HUES6 (cell line): ENCODE measurements at regions not wholly inside any gene's neighbourhood (a gene's known extent, or its start where the extent isn't known, plus 50 kb on each side); places are given as distances from the start of the nearest gene placed in this dataset.

Source experiments
- H3K27ac ChIP-seq: 2 replicates; pipeline ENCODE4 v1.7.0; 2013; ENCODE audit warnings: low read depth, mild to moderate bottlenecking, low read length, inconsistent platforms
- H3K27me3 ChIP-seq: 2 replicates; pipeline ENCODE4 v1.6.1; 2013; ENCODE audit warnings: low read length; ENCODE audit not compliant: control insufficient read depth, insufficient read depth
- H3K36me3 ChIP-seq: 2 replicates; pipeline ENCODE4 v1.6.1; 2013; ENCODE audit warnings: low read length; ENCODE audit not compliant: control insufficient read depth, insufficient read depth
- H3K4me1 ChIP-seq: 2 replicates; pipeline ENCODE4 v1.6.1; 2013; ENCODE audit warnings: low read length; ENCODE audit not compliant: control insufficient read depth, insufficient read depth
- H3K4me3 ChIP-seq: 2 replicates; pipeline ENCODE4 v1.5.1; 2013; ENCODE audit warnings: low read depth, low read length
- H3K9ac ChIP-seq: one replicate; pipeline ENCODE4 v1.6.1; 2013; ENCODE audit warnings: mild to moderate bottlenecking, low read length
- H3K9me3 ChIP-seq: 2 replicates; pipeline ENCODE4 v1.6.1; 2013; ENCODE audit warnings: low read depth, low read length; ENCODE audit not compliant: control insufficient read depth, insufficient read depth

DNA sequence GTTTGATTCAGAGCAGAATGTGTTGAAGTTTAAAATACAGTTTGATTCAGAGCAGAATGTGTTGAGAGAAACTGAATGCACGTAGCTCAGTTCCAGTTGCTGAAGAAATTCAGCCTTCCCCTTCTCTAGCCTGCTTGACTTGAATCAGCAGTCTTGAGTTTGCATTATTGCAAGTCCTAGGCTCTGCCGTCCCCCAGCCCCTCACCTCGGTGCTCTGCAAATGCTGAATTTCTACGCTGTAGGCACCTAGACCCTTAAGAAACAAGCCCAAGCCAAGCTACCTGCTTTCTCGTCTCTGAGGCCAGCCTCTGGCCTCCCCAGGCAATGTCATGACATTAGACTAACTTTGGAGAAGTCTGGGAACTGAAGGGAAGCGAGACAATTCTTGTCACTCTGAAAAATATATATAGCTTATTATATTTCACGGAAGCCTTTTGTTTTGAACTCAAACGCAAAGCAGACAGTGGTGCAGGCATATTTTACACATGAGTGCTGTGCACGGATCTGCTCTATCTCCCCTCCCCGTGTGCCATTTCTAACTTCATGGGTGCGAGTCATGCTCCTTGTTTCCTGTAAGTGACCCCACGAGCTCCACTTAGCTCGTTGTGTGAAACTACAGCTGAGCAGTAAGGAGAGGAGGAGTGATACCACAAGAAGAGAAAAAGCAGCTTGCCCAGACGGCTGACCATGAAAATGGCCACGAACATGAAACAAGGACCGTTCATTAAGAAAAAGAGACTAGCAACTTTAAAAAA lies 71.4 kb upstream of the DUSP22 start:
- Histone ChIP-seq H3K9me3 (no peaks in the 10 kb centered on the region), H3K36me3 (no peaks in the 10 kb centered on the region), H3K27me3 (no peaks in the 10 kb centered on the region), H3K4me3 (no peak overlapping the region), H3K9ac (no peak overlapping the region), H3K4me1 (peaks cover 19% of the 10 kb centered on the region), H3K27ac (no peak overlapping the region)

DNA sequence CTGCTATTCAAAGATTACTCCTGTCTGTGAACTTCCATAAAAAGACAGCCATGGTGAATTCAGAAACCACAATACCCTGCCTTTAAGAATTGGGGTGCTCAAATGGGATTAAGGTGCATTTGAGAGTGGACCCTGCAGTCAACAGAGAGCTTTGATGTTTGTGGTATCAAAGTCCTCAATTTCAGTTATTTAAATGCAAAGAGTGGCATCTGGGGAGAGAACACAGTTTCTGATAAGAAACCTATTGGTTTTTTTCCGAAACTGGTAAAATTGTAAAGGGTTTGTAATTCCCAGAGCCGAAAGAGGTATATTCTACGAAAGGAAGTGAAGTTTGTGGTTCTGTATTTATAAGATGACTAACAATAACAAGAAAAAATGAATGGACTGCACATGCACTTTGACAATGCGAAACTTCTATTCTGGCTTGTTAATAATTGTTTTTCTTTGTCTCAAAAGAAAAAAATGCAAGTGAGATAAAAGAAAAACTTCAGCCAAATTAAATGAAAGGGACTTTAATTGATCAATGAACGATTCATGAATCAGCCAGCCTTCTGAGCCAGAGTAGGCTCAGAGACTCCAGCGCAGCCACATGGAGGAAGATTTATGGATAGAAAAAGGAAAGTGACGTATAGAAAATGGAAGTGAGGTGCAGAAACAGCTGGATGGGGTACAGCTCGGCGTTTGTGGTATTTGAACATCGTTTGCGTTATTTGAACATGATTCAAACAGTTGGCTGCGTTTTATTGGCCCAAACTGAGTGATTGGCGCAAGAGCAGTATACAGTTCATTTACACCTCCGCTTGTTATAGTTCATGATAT lies 70.5 kb upstream of the DUSP22 start:
- no peak overlapping the region for H3K9ac ChIP-seq
- peaks cover 19% of the 10 kb centered on the region for H3K4me1 ChIP-seq
- H3K4me3 ChIP-seq: no peak overlapping the region
- no peaks in the 10 kb centered on the region for H3K27me3 ChIP-seq
- no peaks in the 10 kb centered on the region for H3K9me3 ChIP-seq
- H3K36me3 ChIP-seq: no peaks in the 10 kb centered on the region
- no peak overlapping the region for H3K27ac ChIP-seq

DNA sequence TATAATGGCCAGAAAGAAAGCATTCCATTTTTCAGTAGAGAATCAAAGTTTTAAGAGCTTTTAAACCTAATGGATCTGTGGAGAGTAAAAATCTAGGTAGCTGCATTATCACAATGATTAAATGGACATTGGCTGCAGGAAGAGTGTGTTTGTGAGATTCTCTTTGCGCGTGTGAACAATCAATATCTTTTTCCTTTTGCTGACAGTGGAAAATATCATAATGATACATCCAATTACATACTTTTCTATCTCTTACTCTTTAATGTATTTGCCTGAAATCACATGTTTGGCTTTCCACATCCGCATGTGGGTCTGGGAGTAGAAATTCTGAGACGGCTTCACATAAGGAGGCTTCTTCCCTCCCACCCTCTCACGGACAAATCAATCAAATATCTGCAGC lies 69.8 kb upstream of the DUSP22 start:
- no peaks in the 10 kb centered on the region for H3K36me3 ChIP-seq
- no peak overlapping the region for H3K9ac ChIP-seq
- peaks cover 19% of the 10 kb centered on the region for H3K4me1 ChIP-seq
- peaks cover 3% of the 10 kb centered on the region; the same call in 1 of the 2 replicates for H3K9me3 ChIP-seq
- no peaks in the 10 kb centered on the region for H3K27me3 ChIP-seq
- H3K4me3 ChIP-seq: no peak overlapping the region
- no peak overlapping the region for H3K27ac ChIP-seq

DNA sequence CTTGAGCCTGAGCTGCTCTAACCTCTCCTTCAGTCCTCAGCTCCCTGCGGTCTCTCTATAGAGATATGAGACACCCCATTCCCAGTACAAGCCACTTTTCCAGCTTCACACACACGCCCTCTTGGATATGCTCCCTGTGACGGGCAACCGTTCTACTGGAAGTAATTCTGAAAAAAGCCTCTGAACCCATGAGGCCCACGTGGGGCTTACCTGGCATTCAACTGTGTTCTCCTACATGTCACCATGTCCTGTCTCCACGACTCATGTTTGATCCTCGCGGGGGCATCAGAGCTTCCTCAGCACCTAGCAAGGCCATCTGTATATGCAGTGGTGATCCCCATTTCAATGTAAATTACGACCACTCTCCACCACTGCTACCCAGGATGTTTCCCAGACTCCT lies 69.2 kb upstream of the DUSP22 start:
- Histone ChIP-seq H3K4me3 (no peak overlapping the region), H3K27me3 (no peaks in the 10 kb centered on the region), H3K36me3 (no peaks in the 10 kb centered on the region), H3K9ac (no peak overlapping the region), H3K4me1 (peaks cover 19% of the 10 kb centered on the region), H3K9me3 (peaks cover 3% of the 10 kb centered on the region; the same call in 1 of the 2 replicates), H3K27ac (no peak overlapping the region)

DNA sequence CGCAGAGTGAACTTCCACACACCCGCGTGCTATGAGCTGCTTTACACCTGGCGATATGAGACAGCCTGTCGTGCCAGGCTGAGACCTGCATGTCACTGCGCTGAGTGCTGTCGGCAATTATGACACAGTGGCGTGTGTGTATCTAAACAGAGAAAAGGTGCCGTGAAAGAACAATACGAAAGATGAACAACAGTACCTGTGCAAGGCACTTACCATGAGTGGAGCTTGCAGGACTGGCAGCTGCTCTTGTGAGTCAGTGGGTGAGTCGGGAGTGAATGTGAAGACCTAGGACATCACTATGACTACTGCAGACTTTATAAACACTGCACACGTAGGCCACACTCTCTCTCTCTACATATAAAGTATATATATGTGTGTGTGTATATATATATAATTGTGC lies 68.5 kb upstream of the DUSP22 start:
- Histone ChIP-seq H3K27me3 (no peaks in the 10 kb centered on the region), H3K4me1 (peaks cover 19% of the 10 kb centered on the region), H3K36me3 (no peaks in the 10 kb centered on the region), H3K4me3 (no peak overlapping the region), H3K27ac (no peak overlapping the region), H3K9me3 (peaks cover 3% of the 10 kb centered on the region; the same call in 1 of the 2 replicates), H3K9ac (no peak overlapping the region)

DNA sequence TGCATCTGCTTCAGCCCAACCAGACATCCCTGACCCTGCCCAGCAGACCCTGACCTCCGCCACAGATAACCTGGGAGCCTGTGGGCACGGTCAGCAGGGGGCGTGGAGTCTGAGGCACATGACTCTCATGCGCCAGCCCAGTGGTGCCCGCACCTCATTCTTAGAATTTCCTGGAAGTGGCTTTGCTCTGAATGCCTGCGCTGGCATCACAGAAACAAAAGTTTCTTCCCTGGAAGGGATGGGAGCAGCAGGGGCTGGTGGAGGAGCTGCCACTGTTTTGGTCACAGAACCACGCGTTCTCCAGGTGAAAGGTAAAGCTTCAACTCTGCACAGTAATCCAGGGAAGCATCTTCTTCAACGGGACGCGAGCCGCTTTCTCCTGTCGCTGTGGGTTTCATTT lies 67.9 kb upstream of the DUSP22 start:
- H3K4me3 ChIP-seq: no peak overlapping the region
- no peak overlapping the region for H3K9ac ChIP-seq
- H3K4me1 ChIP-seq: peaks cover 19% of the 10 kb centered on the region
- H3K36me3 ChIP-seq: no peaks in the 10 kb centered on the region
- H3K27me3 ChIP-seq: no peaks in the 10 kb centered on the region
- peaks cover 3% of the 10 kb centered on the region; the same call in 1 of the 2 replicates for H3K9me3 ChIP-seq
- no peak overlapping the region for H3K27ac ChIP-seq

DNA sequence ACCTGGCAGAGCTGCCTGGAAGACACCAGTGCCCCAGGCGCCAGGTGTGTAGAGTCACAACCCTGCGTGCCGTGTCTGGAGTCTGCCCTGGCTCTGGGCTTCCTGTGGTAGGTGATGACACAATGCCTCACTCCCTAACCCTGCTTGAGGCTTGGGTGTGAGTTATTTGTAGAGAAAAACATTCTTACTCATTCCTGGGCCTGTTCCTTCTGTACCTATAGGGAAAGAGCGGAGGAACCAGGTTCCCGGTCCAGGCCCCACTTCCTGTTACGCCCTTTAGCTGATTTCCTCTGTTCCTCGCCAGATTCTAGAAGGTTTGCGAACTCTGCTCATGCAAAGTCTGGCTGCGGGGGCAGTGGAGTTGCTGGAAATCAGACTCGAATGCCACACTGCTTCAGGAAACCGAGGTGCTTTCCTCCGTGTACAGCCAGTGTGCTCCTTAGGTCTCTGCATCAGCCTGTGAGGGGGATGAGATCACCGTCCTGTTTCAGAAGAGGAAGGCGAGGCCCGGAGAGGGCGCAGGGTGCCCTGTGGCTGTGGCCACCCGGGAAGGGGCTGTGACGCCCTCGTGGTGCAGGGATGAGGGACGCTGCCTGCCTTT lies 67.1 kb upstream of the DUSP22 start:
- Histone ChIP-seq H3K9ac (no peak overlapping the region), H3K4me3 (no peak overlapping the region), H3K4me1 (peaks cover 17% of the 10 kb centered on the region), H3K27me3 (no peaks in the 10 kb centered on the region), H3K9me3 (peaks cover 3% of the 10 kb centered on the region; the same call in 1 of the 2 replicates), H3K27ac (no peak overlapping the region), H3K36me3 (no peaks in the 10 kb centered on the region)

DNA sequence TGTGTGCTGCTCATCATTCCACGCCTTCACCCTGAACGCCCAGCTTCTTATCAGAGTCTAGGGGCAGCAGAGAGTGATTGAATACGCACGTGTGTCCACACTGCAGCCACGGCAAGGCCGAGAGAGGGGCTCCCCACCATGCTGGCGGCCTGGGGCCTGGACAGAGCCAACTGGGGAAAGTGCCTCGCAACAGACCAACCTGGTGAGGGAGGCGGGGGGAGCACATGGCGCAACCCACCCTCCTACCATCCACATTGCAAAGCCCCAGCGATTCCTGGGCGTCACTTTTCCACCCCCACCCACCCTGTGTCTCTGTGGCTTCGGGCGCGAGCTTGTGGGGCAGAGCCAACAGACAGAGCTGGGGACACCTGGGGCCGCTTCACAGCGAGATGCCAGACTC lies 66.4 kb upstream of the DUSP22 start:
- Histone ChIP-seq H3K4me1 (peaks cover 10% of the 10 kb centered on the region), H3K4me3 (no peak overlapping the region), H3K27me3 (no peaks in the 10 kb centered on the region), H3K27ac (no peak overlapping the region), H3K36me3 (no peaks in the 10 kb centered on the region), H3K9ac (no peak overlapping the region), H3K9me3 (peaks cover 3% of the 10 kb centered on the region; the same call in 1 of the 2 replicates)

DNA sequence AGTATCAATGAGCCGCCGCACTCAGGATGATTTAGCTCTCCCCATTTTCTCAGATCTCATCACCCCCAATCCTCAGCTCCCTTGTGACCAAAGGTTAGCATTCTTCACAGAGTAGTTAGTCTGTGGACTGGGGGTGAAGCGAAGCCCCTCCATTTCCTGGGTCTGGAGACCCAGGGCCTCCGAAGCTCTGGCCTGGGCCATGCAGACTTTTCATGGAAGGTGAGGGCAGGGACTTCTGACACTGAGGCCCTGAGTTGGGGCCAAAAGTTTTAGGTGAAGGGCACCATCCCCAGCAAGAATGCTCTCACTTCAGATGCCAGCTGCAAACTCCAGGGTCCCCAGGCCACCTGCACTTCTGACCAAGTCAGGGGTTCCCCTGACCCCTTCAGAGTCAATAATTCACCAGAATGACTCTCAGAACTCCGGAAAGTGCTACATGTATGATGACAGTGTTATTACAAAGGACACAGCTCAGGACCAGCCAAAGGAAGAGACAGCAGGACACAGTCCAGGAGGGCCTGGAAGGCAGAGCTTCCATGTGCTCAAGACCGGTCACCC lies 65.7 kb upstream of the DUSP22 start:
- no peaks in the 10 kb centered on the region for H3K36me3 ChIP-seq
- no peaks in the 10 kb centered on the region for H3K27me3 ChIP-seq
- H3K27ac ChIP-seq: no peak overlapping the region
- peaks cover 3% of the 10 kb centered on the region; the same call in 1 of the 2 replicates for H3K9me3 ChIP-seq
- no peak overlapping the region for H3K9ac ChIP-seq
- peaks cover 8% of the 10 kb centered on the region; the same call in 1 of the 2 replicates for H3K4me1 ChIP-seq
- H3K4me3 ChIP-seq: no peak overlapping the region

DNA sequence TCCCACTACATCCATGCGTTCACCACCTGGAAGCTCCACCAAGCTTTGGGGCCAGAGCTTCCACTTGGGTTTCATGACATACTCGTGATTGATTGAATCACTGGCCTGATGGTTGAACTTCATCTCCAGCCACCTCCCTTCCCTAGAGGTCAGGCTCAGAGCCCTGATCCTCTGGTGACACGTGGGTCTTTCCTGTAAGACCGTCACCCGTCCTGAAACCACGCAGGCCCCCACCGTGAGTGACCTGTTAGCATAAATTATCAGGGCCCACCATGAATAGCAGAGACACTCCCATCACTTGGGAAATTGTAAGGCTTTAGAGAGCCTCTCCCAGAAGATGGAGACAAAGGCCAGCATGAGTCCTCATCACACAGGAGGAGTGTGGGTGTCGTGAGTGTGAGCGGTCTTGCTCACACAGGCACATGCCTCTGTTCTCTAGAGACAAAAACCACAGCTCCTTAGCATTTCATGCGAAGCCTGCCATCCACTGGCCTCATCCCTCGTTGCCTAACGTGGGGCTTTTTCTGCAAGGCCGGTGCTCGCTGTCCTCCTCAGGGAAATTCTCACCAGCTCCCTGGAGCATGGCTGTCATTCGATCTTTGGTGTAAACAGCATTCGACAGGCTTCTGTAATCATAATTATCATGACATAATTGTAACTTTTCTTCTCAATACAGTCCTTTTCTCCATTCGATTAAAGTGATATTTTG lies 65.1 kb upstream of the DUSP22 start:
- Histone ChIP-seq H3K9me3 (peaks cover 3% of the 10 kb centered on the region; the same call in 1 of the 2 replicates), H3K4me3 (no peak overlapping the region), H3K9ac (no peak overlapping the region), H3K27me3 (no peaks in the 10 kb centered on the region), H3K4me1 (peaks cover 8% of the 10 kb centered on the region; the same call in 1 of the 2 replicates), H3K27ac (no peak overlapping the region), H3K36me3 (no peaks in the 10 kb centered on the region)
